Activated CD4-positive, alpha-beta memory T cell treated with anti-CD3 and anti-CD28 coated beads, Interleukin-2, amount 10 ng/mL, durations not matched to agents 7 days and 5 days (primary cell): ENCODE measurements at regions not wholly inside any gene's neighbourhood (a gene's known extent, or its start where the extent isn't known, plus 50 kb on each side); places are given as distances from the start of the nearest gene placed in this dataset.

Experiments
- CTCF ChIA-PET: fragments of 350-600 bp; sonication (Branson Sonifier 250); formaldehyde crosslinking; loops from one replicate; lab custom pipeline; 2021; ENCODE audit warnings: antibody characterized with exemption, inconsistent platforms; lab: Charles Lee
- POLR2A ChIA-PET: fragments of 350-600 bp; sonication (Branson Sonifier 250); formaldehyde crosslinking; loops from one replicate; lab custom pipeline; 2021; ENCODE audit warnings: antibody characterized with exemption; lab: Charles Lee
- DNase-seq: peaks from one replicate; pipeline ENCODE4 v3.0.0-alpha.2; 2020
- H3K27ac Mint-ChIP-seq: one replicate; pipeline ENCODE4 v1.8.0; 2021; ENCODE audit warnings: mild to moderate bottlenecking, mixed read lengths
- H3K27me3 Mint-ChIP-seq: one replicate; pipeline ENCODE4 v1.8.0; 2021; ENCODE audit warnings: mixed read lengths
- H3K36me3 Mint-ChIP-seq: one replicate; pipeline ENCODE4 v1.8.0; 2021; ENCODE audit warnings: low read depth, mixed read lengths
- H3K4me1 Mint-ChIP-seq: one replicate; pipeline ENCODE4 v1.8.0; 2021; ENCODE audit warnings: mixed read lengths
- H3K4me3 Mint-ChIP-seq: one replicate; pipeline ENCODE4 v1.8.0; 2021; ENCODE audit warnings: mild to moderate bottlenecking, mixed read lengths
- H3K9me3 Mint-ChIP-seq: one replicate; pipeline ENCODE4 v1.8.0; 2021; ENCODE audit warnings: mixed read lengths

DNA sequence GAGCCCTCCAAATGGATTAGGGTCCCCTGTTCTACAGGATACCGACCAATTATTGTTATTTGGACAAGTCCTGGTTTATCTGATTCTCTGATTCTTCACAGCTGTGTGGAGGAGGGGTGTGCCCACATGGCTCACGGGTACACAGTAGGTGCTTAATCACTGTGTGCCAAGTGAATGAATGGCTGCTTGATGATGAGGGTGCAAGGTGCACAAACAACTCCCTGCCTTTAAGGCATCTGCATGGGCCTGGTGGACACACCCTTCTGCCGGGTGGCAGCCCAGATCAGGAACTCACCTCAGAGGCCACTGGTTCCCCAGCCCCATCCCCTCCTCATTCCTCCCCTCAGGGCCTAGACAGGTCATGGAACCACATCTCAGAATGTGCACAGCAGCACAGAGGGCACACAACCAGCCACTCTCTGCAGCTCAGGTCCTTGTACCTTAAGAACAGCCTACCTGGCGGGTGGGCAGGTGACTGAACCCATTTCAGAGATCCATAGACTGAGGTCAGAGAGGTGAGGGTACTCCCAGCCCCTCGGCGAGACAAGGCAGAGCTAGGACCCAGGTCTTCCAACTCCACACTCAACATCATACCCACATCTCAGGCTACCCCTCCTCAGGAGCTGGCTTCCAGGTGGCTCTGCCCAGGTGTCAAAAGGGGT is 50.3 kb downstream of the SHANK2 start:
- no peaks in the 10 kb centered on the region for H3K27me3 Mint-ChIP-seq
- H3K4me1 Mint-ChIP-seq: no peaks in the 10 kb centered on the region
- no peaks in the 10 kb centered on the region for H3K36me3 Mint-ChIP-seq
- ChIA-PET CTCF (no interaction called here), POLR2A (no interaction called here)
- no peak overlapping the region for H3K4me3 Mint-ChIP-seq
- H3K9me3 Mint-ChIP-seq: no peaks in the 10 kb centered on the region
- DNase-seq: no peak
- no peak overlapping the region for H3K27ac Mint-ChIP-seq

DNA sequence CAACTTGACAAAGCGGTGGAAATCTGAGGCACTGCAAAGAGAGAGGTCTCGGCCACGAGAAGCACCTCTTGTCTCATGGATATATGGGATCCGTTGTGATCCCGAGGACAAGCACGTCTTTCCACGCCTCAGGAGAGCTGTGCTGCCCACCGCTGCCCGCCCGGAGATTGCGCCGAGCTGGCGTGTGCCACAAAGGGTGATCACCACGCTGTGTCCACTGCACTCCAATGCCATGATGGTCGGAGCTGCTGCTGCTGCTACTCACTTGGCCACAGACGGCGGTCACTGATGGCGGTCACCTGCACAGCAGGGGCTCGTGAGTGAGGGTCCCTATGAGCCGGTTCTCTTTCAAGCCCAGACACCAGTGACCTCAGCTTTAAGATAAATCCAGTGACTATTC is 51.1 kb downstream of the SHANK2 start:
- ChIA-PET CTCF (no interaction called here), POLR2A (no interaction called here)
- Mint-ChIP-seq H3K9me3 (no peaks in the 10 kb centered on the region), H3K36me3 (no peaks in the 10 kb centered on the region), H3K27ac (no peak overlapping the region), H3K27me3 (no peaks in the 10 kb centered on the region), H3K4me3 (no peak overlapping the region), H3K4me1 (no peaks in the 10 kb centered on the region)
- no peak for DNase-seq

DNA sequence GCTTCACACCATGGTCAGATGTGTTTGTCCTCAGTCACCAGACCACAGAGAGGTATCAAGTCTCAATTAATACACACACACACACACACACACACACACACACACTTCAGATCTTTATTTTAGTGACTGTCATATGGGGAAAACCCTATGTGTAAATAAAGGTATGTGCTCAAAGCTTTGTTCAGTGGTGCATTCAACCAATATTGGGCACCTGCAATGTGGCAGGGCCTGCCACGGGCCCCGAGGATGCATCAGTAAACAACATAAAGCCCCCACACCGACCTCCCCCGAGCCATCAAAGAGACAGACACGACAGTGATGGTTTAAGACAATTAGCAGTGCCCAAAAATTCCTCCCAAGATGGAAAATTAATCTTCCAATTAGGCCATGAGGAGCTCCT is 51.6 kb downstream of the SHANK2 start:
- DNase-seq: no peak
- no peak overlapping the region for H3K4me3 Mint-ChIP-seq
- no peaks in the 10 kb centered on the region for H3K9me3 Mint-ChIP-seq
- ChIA-PET POLR2A (no interaction called here), CTCF (no interaction called here)
- no peak overlapping the region for H3K27ac Mint-ChIP-seq
- no peaks in the 10 kb centered on the region for H3K4me1 Mint-ChIP-seq
- H3K36me3 Mint-ChIP-seq: no peaks in the 10 kb centered on the region
- H3K27me3 Mint-ChIP-seq: no peaks in the 10 kb centered on the region

DNA sequence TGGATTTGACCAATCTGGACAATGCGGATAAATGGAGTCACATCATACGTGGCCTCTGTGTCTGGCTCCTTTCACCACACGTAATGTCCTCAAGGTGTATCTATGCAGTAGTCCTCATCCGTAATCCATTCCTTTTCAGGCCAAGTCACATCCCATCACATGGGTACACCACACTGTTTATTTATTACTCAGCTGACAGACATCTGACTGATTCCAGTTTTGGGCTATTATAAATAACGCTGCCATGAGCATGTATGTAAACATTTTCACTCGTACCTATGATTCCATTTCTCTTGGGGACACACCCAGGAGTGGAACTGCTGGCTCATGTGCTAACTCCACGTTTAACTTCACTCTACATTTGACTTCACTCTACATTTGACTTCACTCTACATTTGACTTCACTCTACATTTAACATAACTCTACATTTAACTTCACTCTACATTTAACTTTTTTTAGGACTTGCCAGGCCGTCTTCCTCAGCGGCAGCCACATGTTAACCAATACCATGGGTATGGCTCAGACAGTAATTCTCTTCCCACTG is 52.1 kb downstream of the SHANK2 start:
- no peaks in the 10 kb centered on the region for H3K27me3 Mint-ChIP-seq
- POLR2A ChIA-PET: no interaction called here
- CTCF ChIA-PET: no interaction called here
- no peaks in the 10 kb centered on the region for H3K36me3 Mint-ChIP-seq
- H3K27ac Mint-ChIP-seq: no peak overlapping the region
- DNase-seq: no peak
- H3K9me3 Mint-ChIP-seq: no peaks in the 10 kb centered on the region
- no peak overlapping the region for H3K4me3 Mint-ChIP-seq
- H3K4me1 Mint-ChIP-seq: no peaks in the 10 kb centered on the region

DNA sequence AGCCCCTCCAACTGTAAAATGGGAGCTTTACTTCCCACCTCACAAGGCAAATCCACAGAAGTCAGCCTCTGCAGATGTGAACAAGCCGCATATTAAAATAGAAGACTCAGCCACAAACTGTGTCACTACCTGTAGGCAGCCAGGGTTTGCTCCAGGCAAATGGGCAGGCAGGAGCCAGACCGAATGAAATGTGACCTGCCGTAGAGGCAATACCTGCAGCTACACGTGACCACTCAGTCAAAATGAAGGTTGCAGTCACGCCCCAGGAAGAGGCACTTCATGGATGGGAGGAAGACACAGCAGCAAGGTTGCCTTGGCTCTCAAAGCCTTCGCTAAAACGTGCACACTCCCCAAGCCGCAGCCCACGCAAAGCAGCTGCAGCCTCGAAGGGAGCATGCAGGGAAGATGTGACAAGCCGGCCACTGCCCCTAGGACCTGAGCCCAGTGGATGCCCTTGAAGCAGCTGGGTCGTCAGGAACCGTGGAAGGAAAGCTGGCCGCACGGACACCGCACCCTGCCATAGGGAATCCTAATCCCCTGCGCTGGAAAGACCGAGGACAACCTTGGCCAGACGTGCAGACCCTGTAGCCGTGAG is 53.1 kb downstream of the SHANK2 start:
- ChIA-PET POLR2A (no interaction called here), CTCF (no interaction called here)
- no peak for DNase-seq
- H3K4me3 Mint-ChIP-seq: no peak overlapping the region
- no peaks in the 10 kb centered on the region for H3K36me3 Mint-ChIP-seq
- no peak overlapping the region for H3K27ac Mint-ChIP-seq
- no peaks in the 10 kb centered on the region for H3K27me3 Mint-ChIP-seq
- H3K9me3 Mint-ChIP-seq: no peaks in the 10 kb centered on the region
- no peaks in the 10 kb centered on the region for H3K4me1 Mint-ChIP-seq

DNA sequence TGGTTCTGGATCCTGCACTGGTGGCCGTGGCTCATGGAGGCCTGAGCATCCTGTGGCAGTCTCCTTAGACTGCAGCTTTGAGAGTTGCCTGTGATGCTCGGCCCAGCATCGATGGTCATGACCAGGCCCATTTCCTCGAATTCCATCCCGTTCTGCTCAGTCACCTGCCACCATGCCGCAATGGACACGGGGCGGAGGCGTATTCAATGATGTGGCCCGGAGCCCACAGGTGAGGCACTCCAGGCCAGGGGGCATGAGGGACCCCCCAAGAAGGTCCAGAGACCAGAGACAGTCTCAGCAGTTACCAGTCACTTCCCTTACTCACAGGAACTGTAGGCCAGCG is 53.6 kb downstream of the SHANK2 start:
- H3K27me3 Mint-ChIP-seq: no peaks in the 10 kb centered on the region
- no peak overlapping the region for H3K4me3 Mint-ChIP-seq
- no peaks in the 10 kb centered on the region for H3K36me3 Mint-ChIP-seq
- no peak for DNase-seq
- POLR2A ChIA-PET: no interaction called here
- no peak overlapping the region for H3K27ac Mint-ChIP-seq
- H3K9me3 Mint-ChIP-seq: no peaks in the 10 kb centered on the region
- CTCF ChIA-PET: no interaction called here
- no peaks in the 10 kb centered on the region for H3K4me1 Mint-ChIP-seq

DNA sequence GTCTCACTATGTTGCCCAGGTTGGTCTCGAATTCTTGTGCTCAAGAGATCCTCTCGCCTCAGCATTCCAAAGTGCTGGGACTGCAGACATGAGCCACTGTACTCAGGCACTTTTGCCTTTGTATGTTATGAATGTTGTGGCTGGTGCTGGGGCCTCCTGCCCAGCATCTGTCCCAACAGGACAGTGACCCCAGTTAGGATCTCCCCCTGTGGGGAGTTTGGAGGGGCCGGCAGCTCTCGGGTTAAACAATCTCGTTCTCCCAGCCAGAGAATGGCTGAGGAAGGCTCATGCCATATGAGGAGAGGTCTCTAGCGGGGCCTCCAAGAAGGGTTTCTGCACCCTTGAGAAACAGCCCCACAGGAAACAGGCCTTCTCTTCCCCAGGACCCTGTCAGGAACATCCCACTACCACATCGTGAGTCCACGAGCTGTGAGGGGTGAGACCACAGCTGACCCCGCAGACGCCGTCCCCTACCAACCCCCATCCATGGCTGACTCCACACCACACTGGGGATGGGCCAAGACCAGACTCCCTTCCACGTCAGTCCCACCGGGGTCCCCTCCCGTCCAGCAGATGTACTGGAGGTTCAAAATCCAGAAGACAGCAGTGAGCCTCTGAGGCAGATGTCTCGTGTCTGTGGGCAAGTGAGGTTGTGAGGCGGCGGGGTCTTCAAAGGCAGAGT is 54.1 kb downstream of the SHANK2 start:
- ChIA-PET POLR2A (no interaction called here), CTCF (no interaction called here)
- no peaks in the 10 kb centered on the region for H3K36me3 Mint-ChIP-seq
- H3K27me3 Mint-ChIP-seq: no peaks in the 10 kb centered on the region
- no peak overlapping the region for H3K27ac Mint-ChIP-seq
- DNase-seq: no peak
- no peak overlapping the region for H3K4me3 Mint-ChIP-seq
- no peaks in the 10 kb centered on the region for H3K9me3 Mint-ChIP-seq
- H3K4me1 Mint-ChIP-seq: no peaks in the 10 kb centered on the region

DNA sequence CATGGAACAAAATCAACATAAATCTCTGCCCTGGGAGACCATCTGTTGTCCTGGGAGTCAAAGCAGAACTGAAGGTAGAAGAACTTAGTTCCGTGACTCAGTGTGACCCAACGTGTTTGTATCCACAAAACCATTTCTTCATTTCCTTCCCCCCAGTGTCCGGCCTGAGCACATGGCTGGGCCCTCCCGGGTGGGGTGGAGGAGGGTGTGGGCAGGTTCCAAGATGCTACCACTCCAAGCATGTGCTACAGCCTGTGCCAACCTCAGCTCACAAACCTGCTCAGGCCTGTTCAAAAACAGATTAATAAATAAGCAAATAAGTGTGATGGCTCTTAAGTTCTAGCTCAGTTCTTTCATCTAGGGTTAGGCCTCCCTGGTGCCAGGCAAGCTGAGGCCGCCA is 55.3 kb downstream of the SHANK2 start:
- POLR2A ChIA-PET: no interaction called here
- H3K4me1 Mint-ChIP-seq: no peaks in the 10 kb centered on the region
- H3K9me3 Mint-ChIP-seq: no peaks in the 10 kb centered on the region

DNA sequence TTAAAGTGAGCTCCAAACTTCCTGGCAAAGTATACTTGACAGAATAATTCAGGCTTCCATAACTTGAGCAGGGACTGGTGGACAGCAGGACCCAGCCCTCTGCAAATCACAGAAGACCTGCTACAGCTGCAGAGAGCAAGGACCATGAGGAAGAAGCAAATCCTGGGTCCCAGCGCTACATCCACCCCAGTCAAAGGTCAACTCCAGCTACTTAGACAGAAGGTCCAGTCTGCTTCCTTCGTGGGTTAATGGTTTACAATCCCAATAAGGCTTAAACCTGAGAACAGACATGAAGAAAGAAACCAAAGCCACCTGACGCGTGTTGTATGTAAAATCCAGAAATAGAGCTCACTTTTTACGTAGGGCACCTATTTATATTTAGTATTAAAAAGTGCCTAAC is 57.7 kb downstream of the SHANK2 start:
- Mint-ChIP-seq H3K4me1 (no peaks in the 10 kb centered on the region), H3K36me3 (no peaks in the 10 kb centered on the region), H3K9me3 (no peaks in the 10 kb centered on the region), H3K4me3 (no peak overlapping the region), H3K27ac (no peak overlapping the region), H3K27me3 (no peaks in the 10 kb centered on the region)
- ChIA-PET CTCF (no interaction called here), POLR2A (no interaction called here)
- DNase-seq: no peak

More for the DNA sequence above, 55.3 kb downstream of the SHANK2 start:
- Mint-ChIP-seq H3K27ac (no peak overlapping the region), H3K27me3 (no peaks in the 10 kb centered on the region), H3K4me3 (no peak overlapping the region), H3K36me3 (no peaks in the 10 kb centered on the region)
- no peak for DNase-seq
- CTCF ChIA-PET: no interaction called here

DNA sequence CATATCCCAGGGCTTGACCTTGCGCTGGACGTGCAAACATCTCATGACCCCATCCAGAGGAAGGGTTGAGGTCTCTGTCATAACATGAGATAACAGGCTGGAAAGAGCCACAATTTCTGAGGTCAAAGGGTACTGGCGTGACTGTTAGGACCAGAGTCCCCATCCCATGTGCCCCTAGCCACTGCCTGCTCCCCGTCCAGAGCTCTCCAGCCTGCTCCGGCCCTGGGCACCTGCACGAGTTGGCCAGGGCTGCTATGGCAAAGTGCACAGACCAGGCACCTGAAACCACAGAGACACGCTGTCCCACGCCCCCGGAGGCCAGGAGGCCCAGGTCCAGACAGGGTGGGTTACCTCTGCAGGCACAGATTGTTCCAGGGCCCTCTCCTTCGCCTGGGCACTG is 58.9 kb downstream of the SHANK2 start:
- ChIA-PET POLR2A (no interaction called here), CTCF (no interaction called here)
- Mint-ChIP-seq H3K4me3 (no peak overlapping the region), H3K27ac (no peak overlapping the region), H3K9me3 (no peaks in the 10 kb centered on the region), H3K4me1 (no peaks in the 10 kb centered on the region), H3K36me3 (no peaks in the 10 kb centered on the region), H3K27me3 (no peaks in the 10 kb centered on the region)
- no peak for DNase-seq

DNA sequence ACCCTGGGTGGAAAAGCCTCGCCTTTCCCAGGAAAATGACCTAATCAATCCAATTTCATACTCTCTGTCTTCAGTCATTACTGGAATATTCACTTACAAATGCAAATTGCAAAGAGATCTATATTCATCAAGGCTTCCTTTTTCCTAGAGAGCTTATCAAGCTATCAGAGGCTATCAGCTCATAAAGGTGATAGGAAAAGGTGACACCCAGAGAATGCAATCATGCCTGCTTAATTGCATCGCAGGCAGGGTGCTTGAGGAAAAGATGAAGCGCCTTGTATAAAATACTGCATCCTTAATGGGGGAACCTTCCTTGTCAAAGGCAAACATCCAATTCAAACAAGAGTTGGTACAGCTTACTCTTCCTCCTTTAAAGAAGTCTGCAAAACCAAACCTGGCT is 59.7 kb downstream of the SHANK2 start:
- H3K27ac Mint-ChIP-seq: no peak overlapping the region
- POLR2A ChIA-PET: no interaction called here
- H3K4me1 Mint-ChIP-seq: no peaks in the 10 kb centered on the region
- H3K27me3 Mint-ChIP-seq: no peaks in the 10 kb centered on the region
- H3K36me3 Mint-ChIP-seq: no peaks in the 10 kb centered on the region
- no peaks in the 10 kb centered on the region for H3K9me3 Mint-ChIP-seq
- H3K4me3 Mint-ChIP-seq: no peak overlapping the region
- no peak for DNase-seq
- CTCF ChIA-PET: no interaction called here

DNA sequence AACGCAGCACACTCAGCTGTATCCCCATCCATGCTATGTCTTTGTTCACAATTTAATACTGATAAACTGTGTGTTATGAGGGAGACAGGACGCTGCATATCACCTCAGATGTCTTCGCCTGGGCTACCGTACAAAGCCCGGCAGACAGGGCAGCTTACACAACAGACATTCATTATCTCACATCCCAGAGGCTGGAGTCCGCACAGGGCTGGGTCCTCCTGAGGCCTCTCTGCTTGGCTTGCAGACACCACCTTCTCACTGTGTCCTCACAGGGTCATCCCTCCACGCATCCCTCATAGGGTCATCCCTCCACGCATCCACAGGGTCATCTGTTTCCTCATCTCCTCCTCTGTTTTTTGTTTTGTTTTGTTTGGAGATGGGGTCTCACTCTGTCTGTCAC is 61.2 kb downstream of the SHANK2 start:
- no peaks in the 10 kb centered on the region for H3K36me3 Mint-ChIP-seq
- no peaks in the 10 kb centered on the region for H3K9me3 Mint-ChIP-seq
- H3K27me3 Mint-ChIP-seq: no peaks in the 10 kb centered on the region
- DNase-seq: no peak
- ChIA-PET POLR2A (no interaction called here), CTCF (no interaction called here)
- H3K27ac Mint-ChIP-seq: no peak overlapping the region
- no peaks in the 10 kb centered on the region for H3K4me1 Mint-ChIP-seq
- H3K4me3 Mint-ChIP-seq: no peak overlapping the region

DNA sequence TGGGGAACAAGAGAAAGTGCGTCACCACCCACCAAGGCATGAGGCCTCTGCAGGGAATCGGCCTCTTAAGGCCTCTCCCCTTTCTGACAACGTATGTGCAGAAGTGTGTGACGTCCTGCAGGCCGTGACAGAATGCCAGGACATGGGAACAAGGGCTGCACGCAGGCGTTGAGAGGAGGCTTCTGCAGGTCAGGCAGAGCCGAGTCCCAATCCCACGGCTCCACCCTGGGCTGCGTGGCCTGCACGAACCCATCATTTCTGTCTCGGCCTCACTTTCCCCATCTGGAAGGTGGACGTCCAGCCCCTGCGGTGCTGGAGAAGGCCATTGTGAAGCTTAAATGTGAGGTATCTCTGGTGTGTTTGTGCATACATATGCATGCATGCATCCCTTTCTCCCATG is 61.8 kb downstream of the SHANK2 start:
- H3K9me3 Mint-ChIP-seq: no peaks in the 10 kb centered on the region
- no peak overlapping the region for H3K4me3 Mint-ChIP-seq
- H3K4me1 Mint-ChIP-seq: no peaks in the 10 kb centered on the region
- H3K27ac Mint-ChIP-seq: no peak overlapping the region
- H3K36me3 Mint-ChIP-seq: no peaks in the 10 kb centered on the region
- ChIA-PET CTCF (no interaction called here), POLR2A (no interaction called here)
- no peaks in the 10 kb centered on the region for H3K27me3 Mint-ChIP-seq
- DNase-seq: no peak
